IMR-90 (cell line): ENCODE measurements at regions not wholly inside any gene's neighbourhood (a gene's known extent, or its start where the extent isn't known, plus 50 kb on each side); places are given as distances from the start of the nearest gene placed in this dataset.

ENCODE experiments used
- ATAC-seq: fragments of 200-7000 bp; cut with Tn5 transposase; 2 replicates; pipeline ENCODE4 v1.9.1; 2020; ENCODE audit warnings: low read depth, mild to moderate bottlenecking, moderate library complexity
- BruUV-seq: library from RNA; stranded (reverse); fragments of 400-500 nt; replicated peaks from 2 replicates; lab custom pipeline; 2021; lab: Mats Ljungman, UMichigan
- CTCF ChIA-PET: fragments of 300-600 bp; formaldehyde crosslinking; extraction: SDS; loops from one replicate; lab custom pipeline; 2021; ENCODE audit warnings: antibody characterized with exemption; lab: Yijun Ruan, JAX
- POLR2A ChIA-PET: fragments of 300-600 bp; sonication (Branson Sonifier 250); formaldehyde crosslinking; loops from one replicate; lab custom pipeline; 2022; ENCODE audit warnings: antibody characterized with exemption; ENCODE audit not compliant: unreplicated experiment; lab: Charles Lee
- DNase-seq: peaks from one replicate; pipeline ENCODE4 v3.0.0; 2013
- H2AFZ ChIP-seq: replicated peaks from 2 replicates; pipeline ENCODE3; 2013; ENCODE audit warnings: low read length, mild to moderate bottlenecking; ENCODE audit not compliant: poor library complexity
- H2AK5ac ChIP-seq: 2 replicates; pipeline ENCODE4 v1.6.1; 2013; ENCODE audit warnings: low read depth, low read length, inconsistent platforms
- H2AK9ac ChIP-seq: replicated peaks from 2 replicates; pipeline ENCODE3; 2013; ENCODE audit warnings: mild to moderate bottlenecking, low read depth, low read length, moderate library complexity; ENCODE audit not compliant: poor library complexity
- H2BK120ac ChIP-seq: 2 replicates; pipeline ENCODE4 v1.6.1; 2013; ENCODE audit warnings: low read depth, low read length, inconsistent platforms
- H2BK15ac ChIP-seq: 3 replicates; pipeline ENCODE4 v1.6.1; 2013; ENCODE audit warnings: low read depth, low read length, inconsistent platforms
- H2BK20ac ChIP-seq: 2 replicates; pipeline ENCODE4 v1.6.1; 2013; ENCODE audit warnings: low read depth, mild to moderate bottlenecking, inconsistent platforms, low read length, moderate library complexity
- H2BK5ac ChIP-seq: 2 replicates; pipeline ENCODE4 v1.6.1; 2013; ENCODE audit warnings: mild to moderate bottlenecking, low read depth, low read length, inconsistent platforms; ENCODE audit not compliant: poor library complexity, severe bottlenecking
- H3K14ac ChIP-seq: replicated peaks from 2 replicates; pipeline ENCODE4 v1.6.1; 2013; ENCODE audit warnings: low read depth, low read length, inconsistent platforms
- H3K18ac ChIP-seq: 2 replicates; pipeline ENCODE4 v1.6.1; 2013; ENCODE audit warnings: low read depth, low read length, control low read depth
- H3K23ac ChIP-seq: 2 replicates; pipeline ENCODE4 v1.6.1; 2013; ENCODE audit warnings: low read depth, low read length, inconsistent platforms
- H3K27ac ChIP-seq: 2 replicates; pipeline ENCODE4 v1.5.1; 2013; ENCODE audit warnings: mild to moderate bottlenecking, control low read depth, low read length; ENCODE audit not compliant: insufficient read depth
- H3K27me3 ChIP-seq: 2 replicates; pipeline ENCODE4 v1.6.1; 2013; ENCODE audit warnings: low read length; ENCODE audit not compliant: control insufficient read depth, insufficient read depth
- H3K36me3 ChIP-seq: 2 replicates; pipeline ENCODE4 v1.6.1; 2013; ENCODE audit warnings: low read length, mixed read lengths; ENCODE audit not compliant: control insufficient read depth, insufficient read depth
- H3K4ac ChIP-seq: 2 replicates; pipeline ENCODE4 v1.6.1; 2013; ENCODE audit warnings: low read depth, low read length, inconsistent platforms
- H3K4me1 ChIP-seq: 2 replicates; pipeline ENCODE4 v1.6.1; 2013; ENCODE audit warnings: low read length, mixed read lengths; ENCODE audit not compliant: control insufficient read depth, insufficient read depth
- H3K4me2 ChIP-seq: 2 replicates; pipeline ENCODE4 v1.6.1; 2013; ENCODE audit warnings: low read depth, mild to moderate bottlenecking, control low read depth, low read length, moderate library complexity
- H3K4me3 ChIP-seq: 2 replicates; pipeline ENCODE4 v1.5.1; 2013; ENCODE audit warnings: low read depth, mild to moderate bottlenecking, control low read depth, low read length, moderate library complexity; ENCODE audit not compliant: insufficient read depth
- H3K56ac ChIP-seq: 2 replicates; pipeline ENCODE4 v1.6.1; 2013; ENCODE audit warnings: low read length, inconsistent platforms; ENCODE audit not compliant: insufficient read depth; ENCODE audit errors: extremely low read depth
- H3K79me1 ChIP-seq, 2 experiments: 2 replicates each; pipeline ENCODE4 v1.6.1; 2013; ENCODE audit warnings: low read length in 2 of 2, inconsistent platforms in 1 of 2, low read depth in 1 of 2
- H3K9ac ChIP-seq: 2 replicates; pipeline ENCODE4 v1.6.1; 2013; ENCODE audit warnings: low read depth, low read length, control low read depth
- H3K9me1 ChIP-seq: 2 replicates; pipeline ENCODE4 v1.6.1; 2013; ENCODE audit warnings: low read length, inconsistent platforms; ENCODE audit not compliant: insufficient read depth
- H3K9me3 ChIP-seq: 2 replicates; pipeline ENCODE4 v1.6.1; 2013; ENCODE audit warnings: low read length; ENCODE audit not compliant: control insufficient read depth, insufficient read depth
- H4K20me1 ChIP-seq: 2 replicates; pipeline ENCODE4 v1.6.1; 2013; ENCODE audit warnings: low read length, inconsistent platforms; ENCODE audit not compliant: insufficient read depth
- H4K5ac ChIP-seq: 2 replicates; pipeline ENCODE4 v1.6.1; 2013; ENCODE audit warnings: mild to moderate bottlenecking, low read depth, low read length, control low read depth
- H4K8ac ChIP-seq, 2 experiments: 2 replicates each; pipeline ENCODE4 v1.6.1; 2013; ENCODE audit warnings: low read depth in 2 of 2, low read length in 2 of 2, control low read depth in 1 of 2, inconsistent platforms in 1 of 2
- H4K91ac ChIP-seq: 2 replicates; pipeline ENCODE4 v1.6.1; 2013; ENCODE audit warnings: low read depth, low read length, inconsistent platforms; ENCODE audit not compliant: insufficient read depth
- CHD1 ChIP-seq: IDR thresholded peaks from 2 replicates; pipeline ENCODE4 v1.6.1; 2012; ENCODE audit warnings: low read depth, low read length, improper control_type of control experiment
- MAFK ChIP-seq: IDR thresholded peaks from 2 replicates; pipeline ENCODE4 v1.6.1; 2012; ENCODE audit warnings: low read depth, low read length, improper control_type of control experiment
- WGBS, 2 experiments: methylation state at CpG; one replicate each; pipeline versions ENCODE4 v1.1.5 to v1.1.7; 2013; ENCODE audit warnings: missing lambda C conversion rate in 2 of 2; ENCODE audit not compliant: insufficient read length in 1 of 2; ENCODE audit errors: extremely low coverage in 2 of 2; 5-methylcytosine and 5-hydroxymethylcytosine counted together
- dilution Hi-C: fragments of 300-500 bp; cut with HindIII; formaldehyde crosslinking; loops from one replicate; pipeline ENCODE4 v1.14.3; 2018; ENCODE audit warnings: low sequenced_read_pairs; ENCODE audit not compliant: unreplicated experiment
- in situ Hi-C: fragments of 300-500 bp; cut with MboI; formaldehyde crosslinking; loops from 3 replicates; pipeline ENCODE4 v1.14.3; 2019; ENCODE audit warnings: low sequenced_read_pairs, inconsistent platforms, mixed read lengths
- intact Hi-C: fragments of 100-400 bp; cut with micrococcal nuclease; formaldehyde crosslinking; loops from 2 replicates; pipeline ENCODE4 v1.10.0; 2022

- H2AFZ ChIP-seq = no peak overlapping the region
- in situ Hi-C loops = no loop called here
- no peak overlapping the region for H3K9ac ChIP-seq
- no peak overlapping the region for H3K4me3 ChIP-seq
- no peak overlapping the region for H3K56ac ChIP-seq
- intact Hi-C loops = no loop called here
- no peak for DNase-seq
- H3K14ac ChIP-seq = no peak overlapping the region
- no peaks in the 10 kb centered on the region for H3K9me1 ChIP-seq
- peak; percentile 54 for ATAC-seq
- BruUV-seq = no TSS peak
- no peaks in the 10 kb centered on the region for H3K9me3 ChIP-seq
- no peak overlapping the region for H2BK15ac ChIP-seq
- H3K4me2 ChIP-seq = no peak overlapping the region
- no peak overlapping the region for H4K5ac ChIP-seq
- no peak overlapping the region for H2AK5ac ChIP-seq
- H4K20me1 ChIP-seq = no peaks in the 10 kb centered on the region
- CTCF ChIA-PET = no interaction called here
- H2BK120ac ChIP-seq = no peak overlapping the region
- H3K18ac ChIP-seq = no peak overlapping the region
- no peaks in the 10 kb centered on the region for H3K4me1 ChIP-seq
- no peak overlapping the region for H3K27ac ChIP-seq
- no CpG with 5 or more reads among the region's 2 CpGs for WGBS, 2 experiments
- no peak overlapping the region for H3K23ac ChIP-seq
- no peaks in the 10 kb centered on the region for H3K36me3 ChIP-seq
- no peak overlapping the region for H2BK5ac ChIP-seq
- H3K79me1 ChIP-seq = no peaks in the 10 kb centered on the region
- TF ChIP-seq MAFK (peak; percentile 92), CHD1 (no peak)
- H2BK20ac ChIP-seq = no peak overlapping the region
- H4K91ac ChIP-seq = no peak overlapping the region
- no peak overlapping the region for H4K8ac ChIP-seq
- H3K4ac ChIP-seq = no peak overlapping the region
- H2AK9ac ChIP-seq = no peak overlapping the region
- dilution Hi-C loops = no loop called here
- POLR2A ChIA-PET = no interaction called here
- H3K27me3 ChIP-seq = no peaks in the 10 kb centered on the region
These were observed 723.9 kb downstream of the FAT4 start for GRCh38 chr4:126038502-126039144.
